Loucy (cell line): ENCODE measurements at regions not wholly inside any gene's neighbourhood (a gene's known extent, or its start where the extent isn't known, plus 50 kb on each side); places are given as distances from the start of the nearest gene placed in this dataset.

ENCODE experiments used
- CTCF ChIP-seq: fragments of 200-600 bp; sonication (generic); conservative IDR thresholded peaks from 2 replicates; pipeline ENCODE4 v1.5.1; 2014; ENCODE audit warnings: mild to moderate bottlenecking, antibody characterized with exemption, low read length
- EZH2phosphoT487 ChIP-seq: fragments of 200-600 bp; IDR thresholded peaks from 2 replicates; pipeline ENCODE4 v1.6.1; 2018; ENCODE audit warnings: antibody characterized with exemption, mild to moderate bottlenecking, moderate library complexity, borderline replicate concordance

- TF ChIP-seq EZH2phosphoT487 = no peak
- no peak for TF ChIP-seq CTCF
Observed at GRCh38 chr3:72203613-72204349, 418.8 kb upstream of the PROK2 start.
